HG02981 (cell line): ENCODE measurements at regions not wholly inside any gene's neighbourhood (a gene's known extent, or its start where the extent isn't known, plus 50 kb on each side); places are given as distances from the start of the nearest gene placed in this dataset.
"Not testable (repeated sequence)": the region's sequence is repeated elsewhere in the genome, so short reads cannot be mapped to it uniquely, and the experiment has no call there.

Experiments used
- ATAC-seq: cut with Tn5 transposase; IDR thresholded peaks from one replicate; pipeline ENCODE4 v1.9.1; 2021; ENCODE audit warnings: mild to moderate bottlenecking, moderate library complexity; ENCODE audit not compliant: unreplicated experiment

DNA sequence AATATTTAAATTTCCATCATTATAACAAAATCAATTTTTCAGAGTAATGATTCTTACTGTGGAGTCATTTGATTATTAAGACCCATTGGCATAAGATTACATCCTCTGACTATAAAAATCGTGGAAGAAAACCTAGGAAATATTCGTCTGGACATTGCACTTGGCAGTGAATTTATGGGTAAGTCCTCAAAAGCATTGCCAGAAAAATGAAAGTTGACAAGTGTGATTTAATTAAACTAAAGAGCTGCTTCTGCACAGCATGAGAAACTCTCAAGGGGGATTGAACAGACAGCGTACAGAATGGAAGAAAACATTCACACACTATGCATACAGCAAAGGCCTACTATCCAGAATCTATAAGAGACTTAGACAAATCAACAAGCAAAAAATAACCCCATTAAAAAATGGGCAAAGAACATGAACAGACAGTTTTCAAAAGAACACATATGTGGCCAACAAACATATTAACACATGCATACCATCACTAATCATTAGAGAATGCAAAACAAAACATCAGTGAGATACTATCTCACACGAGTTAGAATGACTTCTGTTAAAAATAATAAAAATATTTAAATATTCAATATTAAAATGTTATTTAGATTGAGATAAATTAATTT, 111.4 kb downstream of the CCDC74A start:
- ATAC-seq: not testable (repeated sequence)

DNA sequence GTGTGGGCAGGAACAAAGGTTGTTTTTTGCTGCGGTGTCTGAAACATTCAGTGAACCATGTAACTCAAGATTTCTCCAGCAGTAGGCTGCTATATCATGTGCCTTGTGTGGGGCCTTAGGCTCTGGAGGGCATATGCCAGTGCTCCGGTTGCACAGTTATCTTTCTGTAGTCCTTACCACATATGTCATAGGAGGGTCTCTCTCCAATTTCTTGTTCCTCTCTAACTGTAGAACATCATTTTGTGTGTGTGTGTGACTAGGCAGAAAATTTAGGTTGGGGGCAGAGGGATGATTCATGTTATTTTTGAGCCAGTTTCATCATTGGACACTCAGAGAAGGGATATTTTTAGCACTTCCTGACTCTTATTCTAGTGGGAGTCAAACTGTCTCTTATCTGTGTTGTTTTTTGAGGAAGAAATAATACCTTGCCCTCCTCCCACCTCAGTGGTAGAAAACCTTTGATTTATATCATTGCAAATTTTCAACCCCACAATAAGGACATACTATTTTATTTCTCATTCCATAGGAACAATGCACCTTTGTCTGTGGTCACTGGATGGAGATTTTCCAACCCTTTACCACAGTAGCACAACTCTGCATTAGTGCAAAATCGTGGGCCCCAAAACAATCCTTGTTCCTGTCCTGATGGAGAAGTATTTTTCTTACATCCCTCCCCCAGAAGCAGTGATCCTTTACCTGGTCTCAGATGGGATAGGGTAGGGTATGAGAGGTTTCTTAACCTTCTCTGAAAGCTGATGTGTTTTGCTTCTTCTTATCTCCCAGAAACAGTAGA, 113.9 kb downstream of the CCDC74A start:
- ATAC-seq: no peak

DNA sequence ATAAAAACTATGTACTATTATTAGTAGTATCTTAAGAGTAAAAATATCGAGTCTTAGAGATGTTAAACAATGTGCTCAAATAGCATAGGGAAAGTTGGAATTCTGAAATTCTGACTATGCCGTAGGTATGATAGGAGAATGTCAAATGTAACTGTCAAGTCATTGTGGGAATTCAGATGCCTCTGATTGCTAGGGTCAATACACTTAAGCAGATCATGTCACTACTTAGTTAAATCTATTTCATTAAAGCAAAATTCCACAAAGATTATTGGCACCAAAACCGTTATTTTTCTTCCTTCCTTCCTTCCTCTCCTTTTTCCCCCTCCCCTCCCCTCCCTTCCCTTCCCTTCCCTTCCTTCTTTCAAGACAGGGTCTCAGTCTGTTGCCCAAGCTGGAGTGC, 115.5 kb downstream of the CCDC74A start:
- ATAC-seq: not testable (repeated sequence)

DNA sequence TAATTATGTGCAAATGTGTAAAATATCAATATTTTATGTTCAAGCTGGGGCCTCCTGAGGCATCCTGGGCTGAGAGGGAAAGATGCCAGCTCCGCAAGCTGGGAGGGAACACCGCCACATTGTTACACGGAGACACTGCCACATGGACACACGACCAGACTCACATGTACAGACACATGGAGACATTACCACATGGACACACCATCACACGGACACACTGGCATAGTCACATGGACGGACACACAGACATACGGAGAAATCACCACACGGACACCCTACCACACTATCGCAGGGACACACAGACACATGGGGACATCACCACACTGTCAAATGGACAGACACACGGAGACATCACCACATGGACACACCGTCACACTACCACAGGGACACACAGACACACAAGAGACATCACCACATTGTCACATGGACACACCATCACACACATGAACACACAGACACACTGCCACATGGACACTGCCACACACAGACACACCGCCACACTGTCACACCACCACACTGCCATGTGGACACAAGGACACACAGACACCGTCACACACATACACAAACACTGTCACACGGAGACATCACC, 117.6 kb downstream of the CCDC74A start:
- ATAC-seq: no peak

DNA sequence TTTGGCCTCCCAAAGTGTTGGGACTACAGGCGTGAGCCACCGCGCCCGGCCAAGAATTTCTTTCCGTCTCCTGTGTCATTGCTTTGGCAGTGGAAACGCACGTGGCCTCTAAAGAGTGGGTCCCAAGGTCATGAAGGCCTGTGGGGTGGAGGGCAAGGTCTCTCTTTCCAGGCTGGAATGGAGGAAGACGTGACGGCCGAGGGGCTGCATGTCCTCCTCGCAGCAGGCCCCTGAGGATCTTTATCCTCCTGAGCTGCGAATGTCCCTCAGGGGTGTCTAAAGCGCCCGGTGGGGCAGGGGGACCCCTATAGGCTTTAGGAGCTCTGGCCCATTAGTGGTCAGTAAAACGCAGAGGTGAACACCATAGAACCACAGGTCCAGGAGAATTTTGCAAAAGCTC, 118.5 kb downstream of the CCDC74A start:
- ATAC-seq: not testable (repeated sequence)

DNA sequence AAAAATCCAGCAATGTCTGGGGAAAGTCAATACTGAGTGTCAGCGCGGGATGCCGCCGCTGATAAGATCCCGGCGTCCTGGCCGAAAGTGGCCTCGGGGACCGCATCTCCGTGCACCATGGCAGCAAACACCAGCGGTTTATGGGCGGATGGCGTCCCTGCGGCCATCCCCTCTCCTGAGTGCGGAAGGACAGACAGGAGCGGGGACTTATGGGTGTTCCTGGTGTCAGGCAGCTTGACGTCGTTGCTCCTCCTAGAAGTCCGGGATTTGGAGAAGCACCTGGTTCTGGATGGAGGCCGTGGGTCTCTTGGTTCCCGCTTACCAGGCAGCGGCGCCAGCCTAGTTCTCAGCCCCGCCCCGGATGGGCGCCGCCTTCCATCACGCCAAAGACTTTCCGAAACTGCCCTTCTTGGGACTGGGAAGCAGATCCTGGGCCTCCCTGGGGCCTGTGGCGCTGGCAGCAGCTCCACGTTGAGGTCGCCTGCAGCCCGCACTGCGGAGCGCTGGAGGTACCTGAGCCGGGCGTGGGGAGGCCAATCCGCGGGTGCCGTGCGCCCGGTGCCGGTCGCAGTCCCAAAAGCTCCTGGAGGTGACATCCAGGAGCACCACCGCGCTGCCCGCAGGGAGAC, 119.1 kb downstream of the CCDC74A start:
- ATAC-seq: no peak

DNA sequence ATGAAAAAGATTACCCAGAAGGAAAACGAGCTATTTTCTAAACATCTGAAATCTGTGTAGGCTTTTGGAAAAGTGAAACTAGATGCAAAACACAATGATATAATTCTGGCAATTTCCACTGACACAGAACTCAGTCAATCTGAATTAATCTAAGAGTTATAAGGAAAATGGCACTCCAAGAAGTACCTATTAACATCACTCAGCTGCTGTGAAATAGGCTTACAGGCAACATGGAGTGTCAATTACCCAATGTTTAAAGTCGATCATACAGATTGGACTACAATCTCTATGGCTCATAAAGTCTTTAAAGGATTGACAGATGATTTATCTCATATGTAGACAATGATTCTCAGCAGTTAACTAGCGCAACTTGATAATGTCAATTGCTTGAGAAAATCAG, 120.9 kb downstream of the CCDC74A start:
- not testable (repeated sequence) for ATAC-seq

DNA sequence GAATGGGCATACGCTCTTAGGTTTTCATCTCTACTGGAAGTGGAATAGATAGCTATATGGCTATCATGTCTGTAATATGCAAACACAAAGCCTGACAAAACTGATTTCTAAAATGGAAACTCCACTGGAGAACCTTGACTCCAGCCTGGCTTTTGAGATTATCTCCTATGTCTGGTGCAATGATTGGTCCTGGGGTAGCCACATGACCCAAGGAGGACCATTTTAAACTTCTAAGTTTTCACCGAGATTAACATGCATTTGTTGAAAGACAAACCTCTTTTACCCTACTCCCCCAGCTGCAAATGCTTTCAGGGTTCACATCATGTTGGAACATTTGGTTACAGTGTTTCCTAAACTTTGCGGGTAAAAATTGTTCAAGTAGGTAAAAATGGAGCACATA, 124.6 kb downstream of the CCDC74A start:
- ATAC-seq: not testable (repeated sequence)

DNA sequence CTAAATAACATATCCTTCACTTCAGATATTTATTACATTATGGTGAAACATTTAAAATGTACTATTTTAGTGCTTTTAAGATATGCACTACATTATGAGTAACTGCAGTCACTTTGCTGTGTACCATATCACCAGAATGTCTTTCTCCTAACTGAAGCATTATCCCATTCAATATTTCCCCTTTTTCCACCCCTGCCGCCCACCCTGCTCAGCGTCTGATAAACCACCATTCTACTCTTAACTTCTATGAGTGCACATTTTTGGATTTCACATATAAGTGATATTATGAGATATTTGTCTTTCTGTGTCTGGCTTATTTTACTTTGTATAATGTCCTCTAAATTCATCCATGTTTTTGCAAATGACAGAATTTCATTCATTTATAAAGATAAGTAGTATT, 126.4 kb downstream of the CCDC74A start:
- not testable (repeated sequence) for ATAC-seq

DNA sequence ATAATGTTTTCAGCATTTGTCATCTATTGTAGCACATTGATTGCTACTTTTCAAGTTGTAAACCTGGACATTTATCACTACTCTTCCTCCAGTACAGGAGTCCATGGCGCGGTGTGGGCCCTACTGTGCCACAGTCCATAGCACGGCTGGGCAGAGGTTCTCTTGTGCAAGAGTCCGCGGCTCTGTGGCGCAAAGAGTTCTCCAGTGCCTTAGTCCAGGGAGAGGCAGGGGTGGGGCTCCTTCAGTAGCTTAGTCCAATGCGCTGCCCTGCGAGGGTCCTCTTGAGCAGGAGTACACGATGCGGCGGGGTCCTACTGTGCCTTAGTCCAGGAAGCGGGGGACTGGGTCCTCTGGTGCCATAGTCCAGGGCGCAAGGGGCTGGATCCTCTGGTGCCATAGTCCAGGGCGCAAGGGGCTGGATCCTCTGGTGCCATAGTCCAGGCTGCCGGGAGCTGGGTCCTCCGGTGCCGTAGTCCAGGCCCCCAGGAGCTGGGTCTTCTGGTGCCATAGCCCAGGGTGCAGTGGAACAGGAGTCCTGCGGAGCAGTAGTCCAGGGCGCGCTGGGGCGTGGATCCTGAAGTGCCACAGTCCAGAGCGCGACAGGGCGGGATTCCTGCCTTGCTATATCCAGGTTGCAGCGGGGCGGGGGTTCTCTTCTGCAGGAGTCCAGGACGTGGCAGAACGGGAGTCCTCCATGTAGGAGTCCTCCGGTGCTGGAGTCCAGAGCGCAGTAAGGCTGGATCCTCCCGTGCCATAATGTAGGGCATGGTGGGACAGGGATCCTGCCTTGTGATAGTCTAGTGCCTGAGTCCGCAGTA, 129.3 kb downstream of the CCDC74A start:
- ATAC-seq: no peak

DNA sequence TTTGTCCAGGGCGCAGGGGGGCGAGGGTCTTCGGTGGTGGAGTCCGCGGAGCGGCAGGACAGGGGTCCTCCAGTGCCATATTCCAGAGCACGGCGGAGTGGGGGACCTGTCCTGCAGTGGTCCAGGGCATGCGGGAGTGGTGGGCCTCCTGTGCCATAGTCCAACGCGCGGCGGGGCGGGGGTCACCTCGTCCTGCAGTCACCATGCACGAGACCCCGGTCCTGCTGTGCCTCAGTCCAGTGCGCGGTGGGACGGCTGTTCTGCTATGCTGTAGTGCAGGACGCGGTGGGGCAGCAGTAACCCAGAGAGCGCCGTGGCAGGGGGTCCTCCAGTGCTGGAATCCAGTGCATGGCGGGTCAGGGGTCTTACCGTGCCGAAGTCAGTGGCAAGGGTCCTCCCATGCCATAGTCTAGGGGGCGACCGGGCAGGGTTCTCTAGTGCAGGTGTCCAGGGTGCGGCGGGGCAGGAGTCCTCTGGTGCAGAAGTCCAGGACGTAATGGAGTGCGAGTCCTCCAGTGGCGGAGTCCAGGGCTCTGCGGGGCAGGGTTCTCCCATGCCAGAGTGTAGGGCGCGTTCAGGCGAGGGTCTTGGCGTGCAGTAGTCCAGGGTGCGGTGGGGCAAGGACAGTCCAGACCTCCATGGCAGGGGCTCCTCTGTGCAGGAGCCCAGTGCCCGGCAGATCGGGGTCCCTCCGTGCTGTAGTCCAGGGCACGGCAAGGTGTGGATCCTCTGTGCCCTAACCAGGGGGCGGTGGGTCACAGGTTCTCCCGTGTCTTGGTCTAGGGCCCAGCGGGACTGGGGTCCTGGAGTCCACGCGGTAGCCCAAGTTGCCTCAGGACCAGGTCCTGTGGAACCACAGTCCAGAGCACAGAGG, 130.4 kb downstream of the CCDC74A start:
- ATAC-seq: no peak

DNA sequence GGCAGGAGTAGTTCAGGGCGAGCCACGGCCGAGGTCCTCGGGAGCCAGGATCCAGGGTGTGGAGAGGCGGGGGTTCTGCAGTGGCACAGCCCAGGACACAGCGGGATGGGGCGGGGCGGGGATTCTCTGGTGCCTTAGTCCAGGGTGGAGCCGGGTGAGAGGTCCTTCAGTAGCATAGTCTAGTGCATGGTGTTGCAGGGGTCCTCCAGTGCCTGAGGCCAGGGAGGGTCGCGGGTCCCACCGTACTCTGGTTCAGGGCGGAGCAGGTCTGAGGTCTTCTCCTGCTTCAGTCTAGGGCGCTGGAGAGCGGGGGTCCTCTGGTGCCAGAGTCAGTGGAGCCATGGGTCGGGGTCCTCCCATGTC, 131.1 kb downstream of the CCDC74A start:
- ATAC-seq: no peak

DNA sequence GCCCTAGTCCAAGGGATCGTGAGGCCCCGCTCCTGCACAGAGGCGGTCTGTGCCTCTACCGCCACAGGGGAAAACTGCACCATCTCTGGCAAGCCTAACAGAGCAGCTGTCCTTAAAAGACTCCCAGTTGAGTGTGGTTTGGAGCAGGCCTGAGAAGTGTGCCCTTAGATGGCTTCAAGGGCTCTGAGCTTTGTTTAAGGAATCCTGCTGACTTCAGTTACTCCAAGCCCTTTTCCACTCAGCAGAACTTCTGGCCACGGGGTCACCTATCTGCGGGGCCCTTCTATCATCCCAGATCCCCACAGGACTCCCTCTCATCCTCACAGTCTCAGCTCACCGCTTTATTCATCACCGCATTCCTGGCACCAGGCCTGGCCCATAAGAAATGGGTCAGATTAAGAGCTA, 131.5 kb downstream of the CCDC74A start:
- ATAC-seq: no peak

DNA sequence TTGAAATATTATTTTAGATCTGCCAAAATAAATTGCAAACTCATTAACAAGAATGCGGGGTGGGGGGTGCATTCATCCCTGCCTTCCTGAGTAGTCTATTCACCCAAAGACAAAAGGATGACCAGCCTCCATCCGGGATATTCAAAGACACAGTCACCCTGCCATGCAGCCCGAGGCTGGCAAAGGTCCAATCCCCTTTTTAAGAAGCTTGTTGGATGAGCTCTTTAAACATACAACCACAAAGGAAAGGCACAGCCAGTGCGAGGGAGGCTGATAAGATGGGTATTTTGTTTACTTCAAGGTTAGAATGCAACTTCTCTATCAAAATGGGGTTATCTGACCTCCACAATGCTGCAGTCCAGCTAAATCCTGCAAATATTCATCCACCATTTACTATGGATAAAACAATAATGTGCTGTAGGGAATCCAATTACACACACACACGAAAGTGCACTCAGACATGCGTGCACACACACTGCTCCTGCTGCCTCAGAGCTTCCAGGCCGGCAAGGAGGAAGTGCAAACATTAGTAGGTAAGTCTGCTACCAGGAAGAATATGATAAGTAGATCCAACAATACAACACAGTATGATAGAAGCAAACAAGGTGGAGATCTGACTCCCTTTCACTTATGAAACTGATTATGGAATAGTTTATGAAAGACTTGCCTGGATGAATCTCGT, 133.6 kb downstream of the CCDC74A start:
- not testable (repeated sequence) for ATAC-seq

DNA sequence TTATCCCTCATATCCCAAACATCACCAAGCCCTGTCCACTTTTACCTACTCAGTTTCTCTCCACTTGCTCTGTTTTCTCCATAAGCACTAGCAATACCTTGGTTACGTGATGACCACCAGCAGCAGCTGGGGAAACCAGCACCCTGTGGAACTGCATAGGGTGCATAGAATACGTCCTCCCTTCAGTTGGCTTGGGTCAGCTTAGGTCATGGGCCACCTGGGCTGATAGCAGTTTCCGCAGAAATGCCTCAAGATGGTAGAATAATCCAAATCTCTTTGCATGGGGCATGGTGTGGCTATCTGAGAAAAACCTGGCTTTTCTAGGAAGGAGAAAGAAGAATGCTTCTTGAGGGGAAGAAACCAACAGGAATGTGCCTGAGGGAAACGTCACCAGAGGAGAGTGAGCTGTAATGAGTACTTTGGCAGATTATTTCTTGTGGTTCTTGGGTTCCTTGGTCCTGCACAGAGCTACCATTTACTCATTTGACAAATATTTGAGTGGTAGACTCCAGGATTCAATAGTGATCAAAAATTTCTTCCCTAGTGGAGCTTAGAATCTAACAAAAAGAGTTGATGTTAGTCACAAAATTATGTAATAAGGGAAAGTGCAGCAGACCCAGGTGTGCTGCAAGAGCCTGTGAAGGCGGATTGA, 134.3 kb downstream of the CCDC74A start:
- not testable (repeated sequence) for ATAC-seq

DNA sequence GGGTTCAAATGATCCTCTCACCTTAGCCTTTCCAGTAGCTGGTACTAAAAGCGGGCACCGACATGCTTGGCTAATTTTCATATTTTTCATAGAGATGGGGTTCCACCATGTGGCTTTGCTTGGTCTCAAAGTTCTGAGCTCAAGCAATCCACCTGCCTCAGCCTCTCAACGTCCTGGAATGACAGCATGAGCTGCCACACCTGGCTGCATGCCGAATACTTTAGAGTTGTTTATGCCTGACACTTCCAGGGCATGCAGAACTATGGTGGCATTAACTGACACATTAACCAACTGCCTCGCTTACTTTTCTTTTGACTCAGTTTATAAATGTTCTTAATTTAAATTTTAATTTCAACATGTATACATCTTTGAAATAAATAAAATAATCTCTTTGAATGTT, 135.8 kb downstream of the CCDC74A start:
- not testable (repeated sequence) for ATAC-seq

DNA sequence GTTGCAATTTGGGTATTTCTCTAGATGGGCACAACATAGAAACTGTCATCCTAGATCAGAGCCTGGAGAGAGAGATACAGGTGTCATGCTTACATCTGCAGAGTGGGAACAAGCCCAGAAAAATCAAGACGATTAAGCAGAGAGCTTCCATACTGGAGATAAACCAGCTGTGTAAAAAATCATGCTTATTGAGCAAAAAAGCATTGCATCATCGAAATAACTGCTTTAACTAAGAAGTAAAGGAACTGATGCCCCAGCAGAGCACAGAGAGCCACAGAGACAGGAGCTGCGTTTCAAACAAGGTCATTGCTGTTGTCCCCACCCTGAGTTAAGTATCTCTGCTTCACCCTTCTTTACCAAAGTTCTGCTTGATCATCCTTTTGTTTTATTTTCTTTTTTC, 138.0 kb downstream of the CCDC74A start:
- ATAC-seq: not testable (repeated sequence)

DNA sequence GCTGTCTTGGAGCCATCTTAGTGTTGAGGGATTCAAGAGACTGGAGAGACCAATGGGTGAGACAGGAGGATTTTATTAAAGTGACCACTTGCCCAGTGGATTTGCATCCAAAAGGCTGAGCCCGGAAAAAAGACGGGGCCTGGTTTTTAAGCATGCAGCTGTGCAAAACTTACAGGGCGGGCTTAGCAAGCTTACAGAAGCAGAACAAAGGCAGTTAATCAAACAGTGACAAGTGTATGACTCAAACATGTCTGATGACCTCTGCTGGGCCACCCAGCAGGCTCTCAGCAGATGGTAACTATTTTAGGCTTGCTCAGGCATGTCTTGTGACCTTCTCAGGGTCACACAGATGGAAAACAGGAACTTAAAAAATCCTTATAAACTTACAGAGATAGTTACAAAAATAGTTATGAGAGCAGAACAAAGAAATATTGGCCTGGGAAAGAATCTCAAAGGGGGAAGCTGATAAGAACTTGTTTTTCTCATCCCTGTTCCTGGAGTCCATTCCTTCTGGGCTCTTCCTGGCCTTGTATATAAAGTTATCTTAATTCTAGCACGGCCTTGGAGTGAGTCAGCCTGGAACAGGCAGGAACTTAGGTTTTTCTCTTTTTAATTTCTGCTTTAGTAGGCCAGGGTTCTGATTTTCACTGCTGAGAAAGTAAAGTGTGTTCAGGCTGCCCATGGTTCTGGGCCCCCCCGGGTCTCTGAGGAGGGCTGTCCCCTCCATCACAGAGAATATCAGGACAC, 141.3 kb downstream of the CCDC74A start:
- ATAC-seq: not testable (repeated sequence)
